ENCODE measurements at regions not wholly inside any gene's neighbourhood (a gene's known extent, or its start where the extent isn't known, plus 50 kb on each side); places are given as distances from the start of the nearest gene placed in this dataset.

DNA sequence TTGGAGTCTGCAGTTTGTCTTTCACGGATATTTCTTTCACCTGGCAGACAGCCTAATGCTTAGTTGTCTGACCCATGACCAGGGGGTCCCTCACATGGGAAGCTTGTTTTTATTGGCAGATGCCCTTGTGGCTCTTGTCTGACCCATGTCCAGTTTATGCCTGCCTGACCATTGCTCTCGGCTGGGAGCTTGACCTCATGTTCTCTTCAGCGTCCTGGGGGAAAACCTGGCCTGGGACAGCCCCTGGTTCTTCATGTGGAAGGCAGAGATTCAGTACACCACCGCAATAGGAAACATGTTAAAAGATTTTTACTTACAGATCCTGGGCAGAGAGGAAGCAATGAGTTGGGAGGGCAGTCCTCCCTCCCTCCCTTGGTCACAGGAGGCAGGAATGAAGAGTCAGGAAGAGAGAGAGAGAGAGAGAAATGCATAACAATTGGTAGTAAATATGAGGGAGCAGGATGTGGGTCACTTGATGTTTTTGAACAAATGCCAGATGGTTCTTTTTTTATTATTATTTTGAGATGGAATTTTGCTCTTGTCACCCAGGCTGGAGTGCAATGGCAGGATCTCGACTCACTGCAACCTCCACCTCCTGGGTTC is 302.7 kb upstream of the MYOCD start:
- TF ChIP-seq, protein P1, sequence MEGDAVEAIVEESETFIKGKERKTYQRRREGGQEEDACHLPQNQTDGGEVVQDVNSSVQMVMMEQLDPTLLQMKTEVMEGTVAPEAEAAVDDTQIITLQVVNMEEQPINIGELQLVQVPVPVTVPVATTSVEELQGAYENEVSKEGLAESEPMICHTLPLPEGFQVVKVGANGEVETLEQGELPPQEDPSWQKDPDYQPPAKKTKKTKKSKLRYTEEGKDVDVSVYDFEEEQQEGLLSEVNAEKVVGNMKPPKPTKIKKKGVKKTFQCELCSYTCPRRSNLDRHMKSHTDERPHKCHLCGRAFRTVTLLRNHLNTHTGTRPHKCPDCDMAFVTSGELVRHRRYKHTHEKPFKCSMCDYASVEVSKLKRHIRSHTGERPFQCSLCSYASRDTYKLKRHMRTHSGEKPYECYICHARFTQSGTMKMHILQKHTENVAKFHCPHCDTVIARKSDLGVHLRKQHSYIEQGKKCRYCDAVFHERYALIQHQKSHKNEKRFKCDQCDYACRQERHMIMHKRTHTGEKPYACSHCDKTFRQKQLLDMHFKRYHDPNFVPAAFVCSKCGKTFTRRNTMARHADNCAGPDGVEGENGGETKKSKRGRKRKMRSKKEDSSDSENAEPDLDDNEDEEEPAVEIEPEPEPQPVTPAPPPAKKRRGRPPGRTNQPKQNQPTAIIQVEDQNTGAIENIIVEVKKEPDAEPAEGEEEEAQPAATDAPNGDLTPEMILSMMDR (IDR thresholded peaks at IDR 0.05; ENCODE audit: insufficient read depth, low read depth, low read length, missing control alignments) = no peak
- no peak for DNase-seq (ENCODE audit: low read depth)
- H3K4me3 ChIP-seq (ENCODE audit: low read depth, low read length) = no peak overlapping the region

DNA sequence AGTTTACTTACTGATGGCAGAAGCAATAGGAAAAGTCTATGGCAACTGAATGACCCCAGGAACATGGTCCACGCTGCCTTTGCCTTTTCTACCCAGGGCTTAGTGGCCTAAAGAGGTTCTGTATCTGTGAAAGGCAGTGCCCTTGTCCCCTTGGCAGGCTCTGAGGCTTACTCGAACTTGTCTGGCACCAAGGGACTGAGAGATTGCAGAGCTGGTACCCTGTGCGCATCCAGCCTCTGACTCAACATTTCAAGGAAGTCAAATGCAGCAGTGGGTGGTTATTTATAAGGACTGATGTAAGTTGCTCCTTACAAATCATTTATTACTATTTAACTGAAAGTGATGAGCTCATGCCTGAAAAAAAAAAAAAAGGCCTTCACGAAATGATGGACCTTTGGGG is 299.9 kb upstream of the MYOCD start:
- H3K4me3 ChIP-seq (ENCODE audit: low read depth, low read length) = no peak overlapping the region
- no peak for DNase-seq (ENCODE audit: low read depth)
- TF ChIP-seq, protein P1 (IDR thresholded peaks at IDR 0.05; ENCODE audit: insufficient read depth, low read depth, low read length, missing control alignments) = no peak

DNA sequence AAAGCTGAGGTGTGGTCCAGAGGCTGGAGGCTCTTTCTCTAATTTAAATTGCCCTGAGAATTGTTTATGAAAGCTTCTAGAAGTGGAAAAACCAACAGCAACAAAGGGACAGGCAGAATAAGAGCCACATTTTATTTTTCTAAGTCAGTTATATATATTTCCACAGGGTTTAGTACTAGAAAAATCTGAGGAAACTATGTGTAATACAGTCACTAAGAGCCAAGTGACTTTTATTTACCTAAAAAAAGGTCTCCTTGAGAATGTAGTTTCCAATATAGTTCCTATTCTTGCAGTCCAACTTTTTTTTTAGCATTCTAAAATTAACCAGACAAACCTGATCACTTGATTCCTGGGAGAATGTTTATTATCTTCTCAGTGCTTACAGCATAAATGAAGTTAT is 296.6 kb upstream of the MYOCD start:
- DNase-seq (ENCODE audit: low read depth) = no peak

DNA sequence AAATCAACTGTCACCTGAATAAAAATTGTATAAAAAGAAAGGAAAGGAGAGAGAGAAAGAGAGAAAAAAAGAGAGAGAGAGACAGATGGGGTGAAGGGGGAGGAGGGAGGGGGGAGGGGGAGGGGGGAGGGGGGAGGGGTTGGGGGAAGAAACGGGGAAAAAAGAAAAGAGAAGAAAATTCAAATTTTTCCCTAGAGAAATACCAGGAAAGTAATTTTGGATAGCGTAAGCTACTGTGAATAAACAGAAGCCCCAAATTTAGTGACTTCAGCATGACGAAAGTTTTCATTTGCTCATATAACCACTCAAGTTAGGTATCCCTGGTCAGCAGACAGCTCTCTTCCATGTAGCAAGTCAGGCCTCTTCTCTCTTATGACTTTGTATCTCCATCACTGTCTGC is 289.4 kb upstream of the MYOCD start:
- H3K4me3 ChIP-seq (ENCODE audit: low read depth, low read length) = no peak overlapping the region
- TF ChIP-seq, protein P1 (IDR thresholded peaks at IDR 0.05; ENCODE audit: insufficient read depth, low read depth, low read length, missing control alignments) = no peak
- DNase-seq (ENCODE audit: low read depth) = no peak

More for the DNA sequence above, 296.6 kb upstream of the MYOCD start:
- H3K4me3 ChIP-seq (ENCODE audit: low read depth, low read length) = no peak overlapping the region
- TF ChIP-seq, protein P1 (IDR thresholded peaks at IDR 0.05; ENCODE audit: insufficient read depth, low read depth, low read length, missing control alignments) = no peak

DNA sequence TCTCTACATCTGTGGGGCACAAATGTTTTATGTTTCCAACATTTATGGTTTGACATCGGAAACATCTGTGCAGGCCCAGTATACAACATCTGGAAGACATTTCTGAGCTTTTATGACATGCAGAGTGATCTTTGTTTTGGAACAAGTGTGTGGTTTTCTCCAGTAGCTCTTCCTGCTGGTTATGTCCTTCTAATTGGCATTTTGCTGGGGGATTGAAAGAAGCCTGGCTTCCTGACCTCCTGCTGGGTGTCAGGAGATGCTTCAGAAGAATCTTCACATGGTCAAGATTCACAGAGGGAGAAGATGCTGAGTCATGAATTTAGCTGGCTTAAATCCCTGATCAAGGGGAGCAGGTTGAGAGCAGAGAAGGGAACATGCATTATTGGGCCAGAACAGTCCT is 279.5 kb upstream of the MYOCD start:
- TF ChIP-seq, protein P1 (IDR thresholded peaks at IDR 0.05; ENCODE audit: insufficient read depth, low read depth, low read length, missing control alignments) = no peak
- no peak for DNase-seq (ENCODE audit: low read depth)
- no peak overlapping the region for H3K4me3 ChIP-seq (ENCODE audit: low read depth, low read length)

DNA sequence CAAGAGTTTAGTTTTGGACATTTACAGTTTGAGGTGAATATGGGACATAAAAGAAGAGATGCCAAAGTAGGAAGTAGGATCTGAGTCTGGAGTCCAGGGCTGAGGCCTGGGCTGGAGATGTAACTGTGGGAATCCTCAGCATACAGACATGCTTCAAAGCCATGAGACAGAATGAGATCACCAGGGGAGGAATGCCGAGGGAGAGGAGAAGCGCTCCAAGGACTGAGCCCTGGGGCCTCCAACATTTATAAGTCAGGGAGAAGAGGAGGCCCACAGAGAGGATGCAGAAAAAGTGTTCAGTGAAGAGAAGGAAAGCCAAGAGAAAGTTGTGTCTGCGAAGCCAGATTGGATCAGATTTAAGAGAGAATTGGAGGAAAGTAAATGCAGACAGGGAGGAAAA is 277.5 kb upstream of the MYOCD start:
- TF ChIP-seq, protein P1 (IDR thresholded peaks at IDR 0.05; ENCODE audit: insufficient read depth, low read depth, low read length, missing control alignments) = no peak
- DNase-seq (ENCODE audit: low read depth) = no peak
- H3K4me3 ChIP-seq (ENCODE audit: low read depth, low read length) = no peak overlapping the region

DNA sequence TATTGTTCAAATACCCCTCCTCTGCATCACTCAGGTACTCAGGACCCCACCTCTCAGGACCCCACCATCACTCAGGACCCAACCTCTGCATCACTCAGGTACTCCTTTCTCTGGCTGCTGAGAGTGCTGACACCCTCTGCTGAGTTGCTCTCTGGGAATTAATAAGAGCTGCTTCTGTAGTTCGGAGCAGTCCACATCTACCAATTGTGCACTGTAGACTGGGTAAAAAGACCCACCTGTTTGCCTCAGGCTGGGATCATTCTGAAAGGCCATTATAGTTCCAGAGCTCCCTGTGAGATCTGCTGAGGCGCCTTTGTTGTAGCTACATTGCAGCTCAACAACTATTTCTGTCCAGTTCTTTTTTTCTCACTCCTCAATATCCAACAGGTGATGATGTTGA is 276.3 kb upstream of the MYOCD start:
- TF ChIP-seq, protein P1 (IDR thresholded peaks at IDR 0.05; ENCODE audit: insufficient read depth, low read depth, low read length, missing control alignments) = no peak
- no peak overlapping the region for H3K4me3 ChIP-seq (ENCODE audit: low read depth, low read length)
- DNase-seq (ENCODE audit: low read depth) = no peak

Measured in GM12865 (cell line).